ENCODE measurements at regions not wholly inside any gene's neighbourhood (a gene's known extent, or its start where the extent isn't known, plus 50 kb on each side); places are given as distances from the start of the nearest gene placed in this dataset.
"Not testable (repeated sequence)": the region's sequence is repeated elsewhere in the genome, so short reads cannot be mapped to it uniquely, and the experiment has no call there.

DNA sequence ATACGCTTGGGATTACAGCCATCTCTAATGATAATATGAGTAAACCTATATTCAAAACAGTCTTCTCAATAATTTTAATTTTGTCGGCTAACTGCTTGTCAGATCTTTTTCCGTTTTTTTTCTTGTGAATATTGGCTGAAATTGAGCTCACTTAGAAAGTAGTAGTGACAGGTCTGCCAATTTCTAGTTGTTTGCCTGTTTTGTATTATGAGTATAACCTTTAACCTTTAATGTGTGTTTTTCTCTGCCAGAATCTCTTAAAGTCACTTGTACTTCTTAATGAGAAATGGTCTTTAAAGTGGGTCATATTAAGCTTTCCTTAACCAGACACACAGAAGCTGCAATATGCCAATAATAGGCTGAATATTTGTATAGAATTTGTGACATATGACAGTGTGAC, 511.0 kb downstream of the CSNK1G3 start:
- no peak for DNase-seq (ENCODE audit: low spot score)

- DNase-seq (ENCODE audit: low spot score), result no peak
These were observed 509.8 kb downstream of the CSNK1G3 start for GRCh38 chr5:124021776-124022175.

GRCh38 chr5:124021066-124021641, 509.2 kb downstream of the CSNK1G3 start:
- peak; percentile 3 for DNase-seq (ENCODE audit: low spot score)

DNA sequence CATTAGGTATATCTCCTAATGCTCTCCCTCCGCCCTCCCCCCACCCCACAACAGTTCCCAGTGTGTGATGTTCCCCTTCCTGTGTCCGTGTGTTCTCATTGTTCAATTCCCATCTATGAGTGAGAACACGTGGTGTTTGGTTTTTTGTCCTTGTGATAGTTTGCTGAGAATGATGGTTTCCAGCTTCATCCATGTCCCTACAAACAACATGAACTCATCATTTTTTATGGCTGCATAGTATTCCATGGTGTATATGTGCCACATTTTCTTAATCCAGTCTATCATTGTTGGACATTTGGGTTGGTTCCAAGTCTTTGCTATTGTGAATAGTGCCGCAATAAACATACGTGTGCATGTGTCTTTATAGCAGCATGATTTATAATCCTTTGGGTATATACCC, 505.3 kb downstream of the CSNK1G3 start:
- not testable (repeated sequence) for DNase-seq (ENCODE audit: low spot score)

GRCh38 chr5:124007675-124008398, 495.9 kb downstream of the CSNK1G3 start:
- DNase-seq (ENCODE audit: low spot score), result no peak

- DNase-seq (ENCODE audit: low spot score), result no peak
These were observed 489.1 kb downstream of the CSNK1G3 start for GRCh38 chr5:124001036-124001615.

GRCh38 chr5:124000538-124000937, 488.6 kb downstream of the CSNK1G3 start:
- DNase-seq (ENCODE audit: low spot score), result no peak

DNA sequence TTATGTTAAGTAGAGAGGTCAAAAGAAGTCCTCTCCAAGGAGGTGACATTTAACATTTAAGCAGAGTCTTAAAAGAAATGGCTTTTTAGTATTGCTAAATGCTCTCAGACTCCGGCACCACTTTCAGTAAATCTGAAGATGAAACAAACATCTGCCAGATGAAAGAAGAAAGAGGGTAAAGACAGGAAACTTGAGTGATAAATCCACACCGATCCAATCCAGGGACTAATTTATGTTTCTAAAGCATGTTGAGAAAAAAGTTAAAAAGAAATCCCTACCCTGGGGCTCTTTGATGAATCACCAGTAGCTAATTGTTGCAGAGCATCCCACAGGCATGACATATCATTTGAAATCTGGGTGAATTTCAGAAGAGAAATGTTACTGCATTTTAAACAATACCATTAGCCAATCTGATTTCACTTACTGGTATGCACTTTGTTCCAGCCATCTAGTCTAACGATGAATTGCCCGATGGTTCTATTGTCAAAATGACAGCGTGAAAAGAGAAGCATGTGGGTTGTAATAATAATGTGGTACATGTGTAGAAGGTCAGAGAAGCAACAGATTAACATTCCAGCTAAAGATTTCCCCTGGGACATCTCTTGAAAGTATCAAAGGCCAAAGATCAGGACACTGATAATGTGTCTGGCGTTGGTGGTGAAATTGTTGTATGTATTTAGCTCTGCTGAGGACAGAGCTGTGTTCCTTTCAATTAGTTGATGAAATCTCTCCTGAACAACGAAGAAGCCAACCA, 485.7 kb downstream of the CSNK1G3 start:
- DNase-seq (ENCODE audit: low spot score), result no peak

DNA sequence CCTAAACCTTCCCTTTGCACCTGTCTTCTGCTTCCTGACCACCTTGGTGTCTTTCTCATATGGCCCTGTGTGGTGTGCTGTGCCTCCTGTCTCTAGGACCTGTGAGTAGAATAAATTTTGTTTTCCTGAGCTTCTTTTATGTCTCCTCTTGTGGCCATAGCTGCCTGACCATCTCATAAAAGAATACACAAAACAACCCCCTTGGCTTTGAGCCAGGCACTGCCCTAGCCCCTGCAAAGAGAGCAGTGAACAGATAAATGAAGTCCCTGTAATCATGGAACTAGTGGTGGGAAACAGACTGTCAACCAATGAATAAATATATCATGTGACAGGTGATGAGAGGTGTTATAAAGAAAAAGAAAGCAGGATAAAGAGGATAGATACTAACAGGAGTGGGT, 485.1 kb downstream of the CSNK1G3 start:
- DNase-seq (ENCODE audit: low spot score), result no peak

GRCh38 chr5:123992641-123993040, 480.7 kb downstream of the CSNK1G3 start:
- no peak for DNase-seq (ENCODE audit: low spot score)

- no peak for DNase-seq (ENCODE audit: low spot score)
These were observed 476.0 kb downstream of the CSNK1G3 start for GRCh38 chr5:123987956-123988355.

- peak; percentile 36 for DNase-seq (ENCODE audit: low spot score)
These were observed 464.5 kb downstream of the CSNK1G3 start for GRCh38 chr5:123976379-123977033.

DNA sequence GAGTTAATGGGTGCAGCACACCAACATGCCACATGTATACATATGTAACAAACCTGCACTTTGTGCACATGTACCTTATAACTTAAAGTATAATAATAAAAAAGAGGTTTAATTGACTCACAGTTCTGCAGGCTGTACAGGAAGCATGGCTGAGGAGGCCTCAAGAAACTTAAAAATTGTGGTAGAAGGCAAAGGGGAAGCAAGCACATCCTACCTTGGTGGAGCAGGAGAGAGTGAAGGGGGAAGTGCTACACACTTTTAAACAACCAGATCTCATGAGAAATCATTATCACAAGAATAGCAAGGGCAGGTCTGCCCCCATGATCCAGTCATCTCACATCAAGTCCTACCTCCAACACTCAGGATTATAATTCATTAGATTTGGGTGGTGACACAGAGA, 463.5 kb downstream of the CSNK1G3 start:
- not testable (repeated sequence) for DNase-seq (ENCODE audit: low spot score)

DNA sequence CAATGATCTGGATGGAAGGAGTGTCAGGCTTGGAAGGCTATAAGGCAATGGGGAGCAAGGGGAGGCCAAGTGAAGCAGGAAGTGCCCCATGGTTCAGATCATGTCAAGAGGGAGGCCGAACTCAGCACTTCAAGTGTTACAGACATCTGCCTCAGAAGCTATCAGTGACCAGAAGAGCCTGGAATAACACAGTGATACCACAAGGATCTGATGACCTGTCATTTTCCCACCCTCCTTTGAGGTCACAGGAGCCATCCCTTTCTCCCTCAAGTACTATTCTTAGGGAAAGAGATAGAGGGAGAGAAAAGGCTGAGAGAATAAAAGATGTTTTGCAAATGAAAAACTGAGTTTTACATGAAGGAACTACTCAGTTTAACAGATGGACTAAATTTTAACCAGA, 454.8 kb downstream of the CSNK1G3 start:
- no peak for DNase-seq (ENCODE audit: low spot score)

DNA sequence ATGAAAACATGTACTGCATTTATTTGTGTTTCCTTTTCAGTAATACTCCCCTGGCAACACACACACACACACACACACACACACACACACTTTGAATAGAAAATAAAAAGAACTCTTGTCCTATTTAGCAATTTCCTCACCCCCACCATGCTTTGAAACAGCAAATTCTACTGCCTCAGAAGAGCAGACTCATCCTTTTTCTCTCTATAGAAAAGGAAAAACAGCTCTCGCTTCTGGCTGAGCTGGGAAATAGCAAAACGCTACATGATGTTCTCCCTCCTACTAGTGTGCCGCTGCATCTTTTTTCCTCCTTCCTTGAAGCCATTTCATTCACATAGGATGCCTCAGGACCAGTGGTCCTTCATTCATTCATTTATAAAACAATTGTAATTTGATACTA, 453.6 kb downstream of the CSNK1G3 start:
- DNase-seq (ENCODE audit: low spot score), result no peak

- no peak for DNase-seq (ENCODE audit: low spot score)
These were observed 452.9 kb downstream of the CSNK1G3 start for GRCh38 chr5:123964884-123965283.

- no peak for DNase-seq (ENCODE audit: low spot score)
These were observed 448.5 kb downstream of the CSNK1G3 start for GRCh38 chr5:123960526-123960925.

DNA sequence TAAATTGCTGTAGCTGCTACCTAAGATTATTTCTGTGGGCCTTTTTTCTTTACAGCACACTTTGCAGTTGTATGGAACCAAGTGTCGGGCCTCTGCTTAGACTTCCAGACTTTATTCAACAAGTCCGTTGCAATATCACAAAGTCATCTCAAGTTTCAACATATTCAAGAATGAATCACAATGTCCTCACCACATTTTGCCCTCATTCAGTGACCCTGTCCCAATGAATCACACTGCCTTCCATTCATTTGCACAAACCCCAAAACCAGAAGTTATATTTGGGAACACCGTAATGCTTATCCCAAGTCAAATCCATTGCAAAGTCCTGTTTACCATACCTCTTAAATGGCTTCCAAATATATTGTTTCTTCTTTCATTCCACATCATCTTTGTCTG, 439.6 kb downstream of the CSNK1G3 start:
- DNase-seq (ENCODE audit: low spot score), result no peak

DNA sequence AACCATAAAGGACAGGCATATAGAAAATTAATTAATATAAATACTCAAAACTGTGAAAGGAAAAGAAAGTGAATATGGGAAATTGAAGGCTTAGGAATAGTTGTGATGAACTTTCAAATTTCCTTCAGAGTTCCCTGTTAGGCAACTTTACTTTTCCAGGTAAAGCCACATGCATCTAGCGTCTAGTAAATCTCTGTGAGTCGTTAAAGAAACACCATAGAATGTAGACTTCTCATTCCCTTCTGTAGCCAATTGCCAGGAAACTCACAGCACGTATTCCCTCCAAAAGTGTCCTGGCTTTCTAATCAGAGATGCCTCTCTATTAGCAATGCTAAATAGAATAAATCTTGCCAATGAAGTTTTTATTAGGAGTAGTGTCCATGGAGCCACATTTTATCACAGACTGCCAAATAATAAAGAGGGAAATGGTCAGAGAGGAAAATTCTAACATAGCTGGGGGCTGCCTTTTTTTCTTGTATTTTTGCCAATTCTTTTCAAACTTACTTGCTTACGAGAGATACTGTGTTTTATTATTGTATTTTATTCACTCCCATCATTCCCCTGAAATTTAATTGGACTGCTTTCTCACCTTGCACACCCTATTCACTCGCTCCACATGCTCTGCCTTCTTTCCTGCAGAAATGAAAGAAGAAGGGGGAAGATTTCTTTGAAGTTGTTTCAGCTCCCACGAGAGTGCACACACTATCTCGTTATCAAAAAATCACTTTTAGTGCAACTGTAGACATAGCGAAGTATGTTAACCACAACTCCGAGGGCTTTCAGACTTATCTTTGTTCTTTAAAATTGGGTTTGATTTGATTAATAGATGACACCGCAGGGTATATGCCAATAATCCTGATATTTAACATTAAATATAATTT, 439.0 kb downstream of the CSNK1G3 start:
- no peak for DNase-seq (ENCODE audit: low spot score)

GRCh38 chr5:123949807-123950340, 437.9 kb downstream of the CSNK1G3 start:
- no peak for DNase-seq (ENCODE audit: low spot score)

Data from germinal center (tissue), 1 donor.